ENCODE measurements at regions not wholly inside any gene's neighbourhood (a gene's known extent, or its start where the extent isn't known, plus 50 kb on each side); places are given as distances from the start of the nearest gene placed in this dataset.

DNA sequence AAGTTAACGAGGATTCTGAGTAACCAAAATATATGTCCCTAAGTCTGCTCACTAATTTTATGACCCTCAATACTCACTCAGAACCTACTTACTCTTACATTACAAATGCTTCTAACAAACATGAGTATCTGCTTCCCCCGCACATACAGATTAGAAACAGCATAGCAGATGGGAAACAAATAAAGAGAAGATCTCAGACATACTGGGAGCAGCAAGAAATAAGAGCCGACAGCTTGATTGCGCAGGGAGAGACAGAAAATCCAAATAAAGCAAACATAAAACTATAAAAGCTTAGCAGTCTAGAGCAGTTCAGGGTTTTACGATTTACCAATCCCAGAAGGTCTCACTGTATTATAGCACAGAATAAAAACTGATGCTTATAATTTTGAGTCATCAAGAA, 89.1 kb upstream of the DBX1 start:
- H2AFZ ChIP-seq (ENCODE audit: low read length), result no peak overlapping the region
- no peak for TF ChIP-seq EZH2phosphoT487 (IDR thresholded peaks at IDR 0.05; ENCODE audit: borderline replicate concordance, low read length)
- TF ChIP-seq, protein P1, sequence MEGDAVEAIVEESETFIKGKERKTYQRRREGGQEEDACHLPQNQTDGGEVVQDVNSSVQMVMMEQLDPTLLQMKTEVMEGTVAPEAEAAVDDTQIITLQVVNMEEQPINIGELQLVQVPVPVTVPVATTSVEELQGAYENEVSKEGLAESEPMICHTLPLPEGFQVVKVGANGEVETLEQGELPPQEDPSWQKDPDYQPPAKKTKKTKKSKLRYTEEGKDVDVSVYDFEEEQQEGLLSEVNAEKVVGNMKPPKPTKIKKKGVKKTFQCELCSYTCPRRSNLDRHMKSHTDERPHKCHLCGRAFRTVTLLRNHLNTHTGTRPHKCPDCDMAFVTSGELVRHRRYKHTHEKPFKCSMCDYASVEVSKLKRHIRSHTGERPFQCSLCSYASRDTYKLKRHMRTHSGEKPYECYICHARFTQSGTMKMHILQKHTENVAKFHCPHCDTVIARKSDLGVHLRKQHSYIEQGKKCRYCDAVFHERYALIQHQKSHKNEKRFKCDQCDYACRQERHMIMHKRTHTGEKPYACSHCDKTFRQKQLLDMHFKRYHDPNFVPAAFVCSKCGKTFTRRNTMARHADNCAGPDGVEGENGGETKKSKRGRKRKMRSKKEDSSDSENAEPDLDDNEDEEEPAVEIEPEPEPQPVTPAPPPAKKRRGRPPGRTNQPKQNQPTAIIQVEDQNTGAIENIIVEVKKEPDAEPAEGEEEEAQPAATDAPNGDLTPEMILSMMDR (conservative IDR thresholded peaks at IDR 0.05; ENCODE audit: low read depth, low read length), result no peak
- TF ChIP-seq EZH2 (IDR thresholded peaks at IDR 0.05; ENCODE audit: low read length, unreplicated experiment), result no peak
- no peaks in the 10 kb centered on the region for H3K4me1 ChIP-seq (ENCODE audit: insufficient read depth, low read length)
- no peaks in the 10 kb centered on the region for H3K36me3 ChIP-seq (ENCODE audit: low read depth, low read length)
- ATAC-seq (no peak), DNase-seq (no peak)
- no TSS peak for BruUV-seq (replicated peaks)
- no peak overlapping the region for H3K27ac ChIP-seq (ENCODE audit: low read length)
- intact Hi-C loops (cut with micrococcal nuclease), result no loop called here
- no peaks in the 10 kb centered on the region for H3K9me3 ChIP-seq (ENCODE audit: low read length)
- peaks cover 86% of the 10 kb centered on the region for H3K27me3 ChIP-seq (ENCODE audit: low read length)
- no peaks in the 10 kb centered on the region for H3K79me2 ChIP-seq (ENCODE audit: low read length)
- no peak overlapping the region for H3K9ac ChIP-seq (ENCODE audit: low read length)
- H3F3A ChIP-seq (ENCODE audit: low read length, unreplicated experiment), result no peaks in the 10 kb centered on the region
- H4K20me1 ChIP-seq (ENCODE audit: low read length), result no peaks in the 10 kb centered on the region
- no peak overlapping the region for H3K4me3 ChIP-seq (ENCODE audit: low read length)
- ChIA-PET CTCF (no interaction called here), POLR2A (ENCODE audit: unreplicated experiment) (no interaction called here)
- no peak overlapping the region for H3K4me2 ChIP-seq (ENCODE audit: low read length)
- no peaks in the 10 kb centered on the region for H3K9me2 ChIP-seq (replicated peaks; ENCODE audit: low read length)

DNA sequence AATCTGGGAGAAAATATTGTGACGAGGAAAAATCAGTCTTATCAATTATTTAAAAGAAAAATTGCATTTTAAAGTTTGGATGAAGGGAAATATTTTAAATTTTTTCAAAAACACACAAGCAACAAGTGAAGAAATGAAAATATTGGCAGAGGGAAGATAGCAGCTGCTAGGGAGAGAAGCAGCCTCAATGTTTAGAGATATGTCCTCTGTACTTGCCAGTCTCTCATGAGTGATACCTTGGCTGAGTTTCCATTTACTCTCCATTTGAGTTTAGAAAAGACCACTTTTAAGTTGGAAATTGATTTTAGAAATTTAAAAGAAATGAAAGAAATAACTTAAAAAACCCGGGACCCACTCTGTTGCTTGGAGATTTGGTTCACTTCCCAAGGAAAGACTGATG, 88.6 kb upstream of the DBX1 start:
- Histone ChIP-seq H3F3A (ENCODE audit: low read length, unreplicated experiment) (no peaks in the 10 kb centered on the region), H3K4me3 (ENCODE audit: low read length) (no peak overlapping the region), H3K79me2 (ENCODE audit: low read length) (no peaks in the 10 kb centered on the region), H3K36me3 (ENCODE audit: low read depth, low read length) (no peaks in the 10 kb centered on the region), H2AFZ (ENCODE audit: low read length) (no peak overlapping the region), H3K4me2 (ENCODE audit: low read length) (no peak overlapping the region), H3K27me3 (ENCODE audit: low read length) (peaks cover 81% of the 10 kb centered on the region), H3K27ac (ENCODE audit: low read length) (no peak overlapping the region), H4K20me1 (ENCODE audit: low read length) (no peaks in the 10 kb centered on the region), H3K4me1 (ENCODE audit: insufficient read depth, low read length) (no peaks in the 10 kb centered on the region), H3K9me3 (ENCODE audit: low read length) (no peaks in the 10 kb centered on the region), H3K9me2 (replicated peaks; ENCODE audit: low read length) (no peaks in the 10 kb centered on the region), H3K9ac (ENCODE audit: low read length) (no peak overlapping the region)
- no TSS peak for BruUV-seq (replicated peaks)
- TF ChIP-seq EZH2phosphoT487 (IDR thresholded peaks at IDR 0.05; ENCODE audit: borderline replicate concordance, low read length), result no peak
- TF ChIP-seq EZH2 (IDR thresholded peaks at IDR 0.05; ENCODE audit: low read length, unreplicated experiment), result no peak
- TF ChIP-seq, protein P1 (conservative IDR thresholded peaks at IDR 0.05; ENCODE audit: low read depth, low read length), result no peak
- POLR2A ChIA-PET (ENCODE audit: unreplicated experiment), result no interaction called here
- DNase-seq (no peak), ATAC-seq (no peak)
- intact Hi-C loops (cut with micrococcal nuclease), result no loop called here
- CTCF ChIA-PET, result no interaction called here

DNA sequence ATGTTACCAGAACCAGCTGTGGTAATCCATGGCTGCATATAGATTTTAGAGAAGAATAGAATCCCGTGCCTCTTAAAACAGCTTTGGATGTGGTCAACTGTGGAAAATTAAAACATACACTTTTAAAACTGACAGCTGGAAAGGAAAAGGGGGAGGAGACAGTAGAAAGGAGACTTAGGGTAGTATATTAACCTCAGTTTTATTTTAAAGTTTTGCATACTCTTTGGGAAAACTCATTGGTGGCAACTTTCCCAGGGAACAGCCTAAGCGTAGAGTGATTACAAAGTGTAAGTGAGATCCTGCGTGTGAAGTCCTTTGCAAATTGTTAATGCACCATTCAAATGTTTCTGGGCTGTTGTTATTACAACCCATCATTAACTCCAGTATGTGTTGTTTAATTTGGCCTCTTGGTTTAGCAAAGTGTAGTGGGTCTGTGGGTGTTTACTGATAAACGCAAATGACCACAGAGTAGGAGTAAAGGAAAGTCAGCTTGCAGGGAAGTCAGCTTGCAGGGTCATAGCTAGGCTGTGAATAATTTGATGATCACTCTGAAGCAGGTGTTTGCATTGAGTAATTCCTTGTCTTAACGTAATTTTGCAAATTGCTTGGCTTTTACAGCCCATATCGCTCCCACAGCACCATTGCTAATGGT, 88.0 kb upstream of the DBX1 start:
- Histone ChIP-seq H3K4me1 (ENCODE audit: insufficient read depth, low read length) (no peaks in the 10 kb centered on the region), H3F3A (ENCODE audit: low read length, unreplicated experiment) (no peaks in the 10 kb centered on the region), H2AFZ (ENCODE audit: low read length) (no peak overlapping the region), H3K9me2 (replicated peaks; ENCODE audit: low read length) (no peaks in the 10 kb centered on the region), H3K27ac (ENCODE audit: low read length) (no peak overlapping the region), H3K9ac (ENCODE audit: low read length) (no peak overlapping the region), H3K4me2 (ENCODE audit: low read length) (no peak overlapping the region), H3K79me2 (ENCODE audit: low read length) (no peaks in the 10 kb centered on the region), H4K20me1 (ENCODE audit: low read length) (no peaks in the 10 kb centered on the region), H3K9me3 (ENCODE audit: low read length) (no peaks in the 10 kb centered on the region), H3K36me3 (ENCODE audit: low read depth, low read length) (no peaks in the 10 kb centered on the region), H3K4me3 (ENCODE audit: low read length) (no peak overlapping the region), H3K27me3 (ENCODE audit: low read length) (peaks cover 75% of the 10 kb centered on the region)
- ChIA-PET POLR2A (ENCODE audit: unreplicated experiment) (no interaction called here), CTCF (no interaction called here)
- DNase-seq, result no peak
- no peak for ATAC-seq
- BruUV-seq (replicated peaks), result no TSS peak
- TF ChIP-seq EZH2 (IDR thresholded peaks at IDR 0.05; ENCODE audit: low read length, unreplicated experiment), result no peak
- TF ChIP-seq, protein P1 (conservative IDR thresholded peaks at IDR 0.05; ENCODE audit: low read depth, low read length), result no peak
- TF ChIP-seq EZH2phosphoT487 (IDR thresholded peaks at IDR 0.05; ENCODE audit: borderline replicate concordance, low read length), result no peak
- intact Hi-C loops (cut with micrococcal nuclease), result no loop called here
